ENCODE measurements at regions not wholly inside any gene's neighbourhood (a gene's known extent, or its start where the extent isn't known, plus 50 kb on each side); places are given as distances from the start of the nearest gene placed in this dataset.

DNA sequence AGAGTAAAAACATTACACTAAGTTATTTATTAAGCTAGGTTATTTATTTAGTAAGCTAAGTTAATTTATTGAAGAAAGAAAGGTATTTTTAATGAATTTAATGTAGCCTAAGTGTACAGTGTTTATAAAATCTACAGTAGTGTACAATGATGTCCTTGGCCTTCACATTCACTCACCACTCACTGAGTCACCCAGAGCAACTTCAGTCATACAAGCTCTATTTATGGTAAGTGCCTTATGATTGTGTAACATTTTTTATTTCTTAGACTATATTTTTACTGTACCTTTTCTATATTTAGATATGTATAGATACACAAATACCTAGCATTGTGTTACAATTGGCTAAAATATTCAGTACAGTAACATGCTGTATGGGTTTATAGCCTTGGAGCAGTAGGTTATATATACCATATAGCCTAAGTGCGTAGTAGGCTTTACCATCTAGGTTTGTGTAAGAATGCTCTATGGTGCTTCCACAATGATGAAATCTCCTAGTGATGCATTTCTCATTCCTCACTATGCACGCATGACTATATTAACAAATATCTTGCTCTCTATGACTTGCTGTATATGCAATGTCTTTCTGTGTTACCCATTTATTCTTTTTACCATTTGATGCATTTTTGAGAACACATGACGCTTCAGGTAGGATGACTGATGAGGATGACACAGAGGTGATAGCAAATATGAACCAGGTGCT lies 309.6 kb upstream of the ATXN7L3B start:
- Histone ChIP-seq H3K9me3 (ENCODE audit: control insufficient read depth, low read depth, low read length) (no peaks in the 10 kb centered on the region), H3K36me3 (ENCODE audit: control insufficient read depth in 2 of 2, extremely low read depth in 1 of 2, insufficient read depth in 2 of 2, low read length in 2 of 2) (no peaks in the 10 kb centered on the region), H3K9ac (ENCODE audit: control insufficient read depth, extremely low read depth, insufficient read depth, low read length) (no peak overlapping the region), H2AFZ (ENCODE audit: control insufficient read depth, low read length) (no peak overlapping the region), H3K27ac (ENCODE audit: control insufficient read depth, insufficient read depth, low read length) (no peak overlapping the region), H3K4me3 (ENCODE audit: control insufficient read depth in 2 of 3, extremely low read depth in 1 of 3, insufficient read depth in 2 of 3, low read depth in 1 of 3, low read length in 3 of 3) (no peak overlapping the region), H3K27me3 (ENCODE audit: control insufficient read depth, extremely low read depth, insufficient read depth, low read length) (no peaks in the 10 kb centered on the region), H3K4me2 (ENCODE audit: control insufficient read depth, extremely low read depth, insufficient read depth, low read depth, low read length) (no peak overlapping the region), H3K9me1 (ENCODE audit: control insufficient read depth, extremely low read depth, insufficient read depth, low read length) (no peaks in the 10 kb centered on the region), H4K20me1 (ENCODE audit: control insufficient read depth, extremely low read depth, insufficient read depth, low read length) (no peaks in the 10 kb centered on the region), H3K79me2 (ENCODE audit: control insufficient read depth, insufficient read depth, low read length) (no peaks in the 10 kb centered on the region), H3K4me1 (ENCODE audit: control insufficient read depth, extremely low read depth, insufficient read depth, low read length) (no peaks in the 10 kb centered on the region)
- DNase-seq (ENCODE audit: low read depth, low spot score) = no peak
- TF ChIP-seq EZH2 (IDR thresholded peaks at IDR 0.05; ENCODE audit: low read length) = no peak
- TF ChIP-seq, protein P1, sequence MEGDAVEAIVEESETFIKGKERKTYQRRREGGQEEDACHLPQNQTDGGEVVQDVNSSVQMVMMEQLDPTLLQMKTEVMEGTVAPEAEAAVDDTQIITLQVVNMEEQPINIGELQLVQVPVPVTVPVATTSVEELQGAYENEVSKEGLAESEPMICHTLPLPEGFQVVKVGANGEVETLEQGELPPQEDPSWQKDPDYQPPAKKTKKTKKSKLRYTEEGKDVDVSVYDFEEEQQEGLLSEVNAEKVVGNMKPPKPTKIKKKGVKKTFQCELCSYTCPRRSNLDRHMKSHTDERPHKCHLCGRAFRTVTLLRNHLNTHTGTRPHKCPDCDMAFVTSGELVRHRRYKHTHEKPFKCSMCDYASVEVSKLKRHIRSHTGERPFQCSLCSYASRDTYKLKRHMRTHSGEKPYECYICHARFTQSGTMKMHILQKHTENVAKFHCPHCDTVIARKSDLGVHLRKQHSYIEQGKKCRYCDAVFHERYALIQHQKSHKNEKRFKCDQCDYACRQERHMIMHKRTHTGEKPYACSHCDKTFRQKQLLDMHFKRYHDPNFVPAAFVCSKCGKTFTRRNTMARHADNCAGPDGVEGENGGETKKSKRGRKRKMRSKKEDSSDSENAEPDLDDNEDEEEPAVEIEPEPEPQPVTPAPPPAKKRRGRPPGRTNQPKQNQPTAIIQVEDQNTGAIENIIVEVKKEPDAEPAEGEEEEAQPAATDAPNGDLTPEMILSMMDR (optimal IDR thresholded peaks at IDR 0.05 in 1 of 3, IDR thresholded peaks at IDR 0.05 in 1 of 3, conservative IDR thresholded peaks at IDR 0.05 in 1 of 3; ENCODE audit: extremely low read depth in 1 of 3, insufficient read depth in 2 of 3, low read length in 3 of 3) = no peak
- no peak for FAIRE-seq
- dilution Hi-C loops (cut with MboI; ENCODE audit: extremely low pct_ligation_motif_present, low sequenced_read_pairs) = no loop called here

DNA sequence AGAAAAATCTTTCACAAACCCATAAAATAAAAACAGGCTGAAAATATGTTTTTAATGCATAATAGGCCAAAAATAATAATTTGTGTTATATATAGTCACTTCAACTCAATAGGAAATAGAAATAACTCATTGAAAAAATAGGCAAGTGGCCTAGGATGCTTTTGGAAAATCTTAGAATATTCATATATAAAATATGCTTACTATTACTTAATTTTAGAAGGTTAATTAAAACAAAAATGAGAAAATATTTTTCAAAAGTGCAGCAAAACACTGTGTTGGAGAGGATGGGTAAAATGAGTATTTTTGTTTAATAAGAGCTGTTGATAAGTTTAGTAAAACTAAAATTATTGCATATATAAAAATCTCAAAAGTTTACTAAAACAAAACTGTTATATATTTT lies 308.0 kb upstream of the ATXN7L3B start:
- Histone ChIP-seq H3K36me3 (ENCODE audit: control insufficient read depth in 2 of 2, extremely low read depth in 1 of 2, insufficient read depth in 2 of 2, low read length in 2 of 2) (no peaks in the 10 kb centered on the region), H3K9ac (ENCODE audit: control insufficient read depth, extremely low read depth, insufficient read depth, low read length) (no peak overlapping the region), H3K27me3 (ENCODE audit: control insufficient read depth, extremely low read depth, insufficient read depth, low read length) (no peaks in the 10 kb centered on the region), H3K4me1 (ENCODE audit: control insufficient read depth, extremely low read depth, insufficient read depth, low read length) (no peaks in the 10 kb centered on the region), H2AFZ (ENCODE audit: control insufficient read depth, low read length) (no peak overlapping the region), H3K4me2 (ENCODE audit: control insufficient read depth, extremely low read depth, insufficient read depth, low read depth, low read length) (no peak overlapping the region), H3K9me3 (ENCODE audit: control insufficient read depth, low read depth, low read length) (no peaks in the 10 kb centered on the region), H4K20me1 (ENCODE audit: control insufficient read depth, extremely low read depth, insufficient read depth, low read length) (no peaks in the 10 kb centered on the region), H3K79me2 (ENCODE audit: control insufficient read depth, insufficient read depth, low read length) (no peaks in the 10 kb centered on the region), H3K4me3 (ENCODE audit: control insufficient read depth in 2 of 3, extremely low read depth in 1 of 3, insufficient read depth in 2 of 3, low read depth in 1 of 3, low read length in 3 of 3) (no peak overlapping the region), H3K27ac (ENCODE audit: control insufficient read depth, insufficient read depth, low read length) (no peak overlapping the region), H3K9me1 (ENCODE audit: control insufficient read depth, extremely low read depth, insufficient read depth, low read length) (no peaks in the 10 kb centered on the region)
- no peak for FAIRE-seq
- TF ChIP-seq, protein P1 (optimal IDR thresholded peaks at IDR 0.05 in 1 of 3, IDR thresholded peaks at IDR 0.05 in 1 of 3, conservative IDR thresholded peaks at IDR 0.05 in 1 of 3; ENCODE audit: extremely low read depth in 1 of 3, insufficient read depth in 2 of 3, low read length in 3 of 3) = no peak
- no peak for TF ChIP-seq EZH2 (IDR thresholded peaks at IDR 0.05; ENCODE audit: low read length)
- dilution Hi-C loops (cut with MboI; ENCODE audit: extremely low pct_ligation_motif_present, low sequenced_read_pairs) = no loop called here
- DNase-seq (ENCODE audit: low read depth, low spot score) = no peak

Measured in keratinocyte (primary cell).